PC-9 (cell line): ENCODE measurements at regions not wholly inside any gene's neighbourhood (a gene's known extent, or its start where the extent isn't known, plus 50 kb on each side); places are given as distances from the start of the nearest gene placed in this dataset.
A peak's percentile ranks its signal among the peaks of the same experiment; 100 is the strongest.

ENCODE experiments used
- BruUV-seq: library from RNA; stranded (reverse); fragments of 400-500 nt; replicated peaks from 2 replicates; lab custom pipeline; 2021; lab: Mats Ljungman, UMichigan
- CTCF ChIA-PET: fragments of 300-600 bp; sonication (Branson Sonifier 250); formaldehyde crosslinking; loops from one replicate; lab custom pipeline; 2022; ENCODE audit warnings: antibody characterized with exemption; lab: Charles Lee
- POLR2A ChIA-PET: fragments of 300-600 bp; sonication (Branson Sonifier 250); formaldehyde crosslinking; loops from one replicate; lab custom pipeline; 2022; ENCODE audit warnings: antibody characterized with exemption; ENCODE audit not compliant: unreplicated experiment; lab: Charles Lee
- DNase-seq, 2 experiments: peaks; one replicate each; pipeline versions ENCODE4 v3.0.0 to v3.0.0-alpha.2; 2015 to 2022; ENCODE audit warnings: mixed read lengths in 1 of 2
- H2AFZ ChIP-seq: fragments of 200-600 bp; sonication (generic); 2 replicates; pipeline ENCODE4 v1.8.1; 2017; ENCODE audit warnings: antibody characterized with exemption
- H3F3A ChIP-seq: fragments of 200-600 bp; sonication (generic); 2 replicates; pipeline ENCODE4 v1.8.1; 2017; ENCODE audit warnings: antibody characterized with exemption, mild to moderate bottlenecking, low read depth; ENCODE audit not compliant: insufficient read depth
- H3K27ac ChIP-seq: fragments of 200-600 bp; sonication (generic); 2 replicates; pipeline ENCODE4 v1.6.1; 2016; ENCODE audit warnings: mixed run types
- H3K27me3 ChIP-seq: fragments of 200-600 bp; sonication (generic); 2 replicates; pipeline ENCODE4 v1.6.1; 2016; ENCODE audit warnings: low read depth, mixed run types; ENCODE audit not compliant: insufficient read depth
- H3K36me3 ChIP-seq: fragments of 200-600 bp; sonication (generic); 2 replicates; pipeline ENCODE4 v1.6.1; 2016; ENCODE audit warnings: low read depth, mixed run types
- H3K4me1 ChIP-seq: fragments of 200-600 bp; sonication (generic); replicated peaks from 2 replicates; pipeline ENCODE4 v1.6.1; 2016; ENCODE audit warnings: mixed run types; ENCODE audit not compliant: insufficient read depth
- H3K4me2 ChIP-seq: fragments of 200-600 bp; sonication (generic); 2 replicates; pipeline ENCODE4 v1.6.1; 2017; ENCODE audit warnings: mixed run types
- H3K4me3 ChIP-seq: fragments of 200-600 bp; sonication (generic); 2 replicates; pipeline ENCODE4 v1.6.1; 2016; ENCODE audit warnings: mixed run types
- H3K79me2 ChIP-seq: fragments of 200-600 bp; sonication (generic); 2 replicates; pipeline ENCODE4 v1.6.1; 2017; ENCODE audit warnings: low read depth, mixed run types
- H3K9me2 ChIP-seq: fragments of 200-600 bp; sonication (generic); 2 replicates; pipeline ENCODE4 v1.8.1; 2017; ENCODE audit warnings: mild to moderate bottlenecking; ENCODE audit not compliant: insufficient read depth
- H3K9me3 ChIP-seq: fragments of 200-600 bp; sonication (generic); 2 replicates; pipeline ENCODE4 v1.8.1; 2016; ENCODE audit warnings: low read depth; ENCODE audit not compliant: insufficient read depth
- H4K20me1 ChIP-seq: fragments of 200-600 bp; sonication (generic); 2 replicates; pipeline ENCODE4 v1.8.1; 2017; ENCODE audit not compliant: insufficient read depth
- EZH2 ChIP-seq: fragments of 200-600 bp; sonication (generic); IDR thresholded peaks from 2 replicates; pipeline ENCODE4 v1.8.0; 2017; ENCODE audit warnings: antibody characterized with exemption, low read depth
- intact Hi-C: fragments of 100-400 bp; cut with micrococcal nuclease; formaldehyde crosslinking; loops from one replicate; pipeline ENCODE4 v1.10.0; 2022; ENCODE audit not compliant: unreplicated experiment
- TF ChIP-seq, protein P1 (sequence below): fragments of 200-600 bp; sonication (generic); conservative IDR thresholded peaks from 2 replicates; pipeline ENCODE4 v1.6.1; 2017; ENCODE audit warnings: mixed run types, antibody characterized with exemption, mild to moderate bottlenecking, moderate library complexity

DNA sequence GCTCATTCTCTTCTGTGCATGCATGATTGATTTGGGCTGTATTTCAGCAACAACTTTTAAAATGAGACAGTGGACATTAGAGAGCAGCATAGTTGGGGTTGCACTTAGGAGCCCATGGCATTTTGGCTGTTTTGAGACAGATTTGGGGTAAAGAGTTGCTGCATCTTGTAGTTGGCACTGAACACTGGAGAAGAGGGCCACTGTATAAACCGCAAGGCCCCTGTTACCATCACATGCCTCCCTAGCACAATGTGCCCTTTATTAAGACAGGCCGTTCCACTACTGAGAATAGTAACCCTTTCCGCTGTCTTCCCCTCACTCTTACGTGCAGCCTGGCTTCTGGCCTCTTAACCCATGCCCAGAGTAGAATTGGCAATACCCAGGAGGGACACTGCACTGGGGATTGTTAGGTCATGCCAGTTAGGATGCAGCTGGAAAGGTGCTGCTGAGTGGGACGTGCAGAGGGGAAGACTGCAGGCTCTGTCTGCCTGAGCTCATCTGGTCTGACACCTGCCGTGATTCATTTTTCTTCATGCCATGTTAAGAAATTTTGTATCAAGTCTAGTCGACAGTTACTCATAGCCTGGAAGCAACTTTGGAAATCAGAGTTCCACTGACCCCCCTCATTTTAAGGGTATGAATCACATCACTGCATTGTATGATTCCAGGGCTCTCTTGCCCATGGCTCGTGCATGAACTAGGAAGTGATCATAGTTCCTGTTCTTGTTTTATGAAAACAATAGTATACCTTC is 146.9 kb upstream of the DMRT1 start:
- no TSS peak for BruUV-seq
- ChIA-PET POLR2A (interaction anchor here (0.6 kb wide), 2 partner anchors 13 to 121 kb away, joined by 3 read pairs; no protein-coding TSS in a partner anchor), CTCF (no interaction called here)
- peak overlapping the region; percentile 58; the same call in 1 of the 2 replicates for H2AFZ ChIP-seq
- intact Hi-C loops = loop anchor here (5.0 to 10.0 kb wide), 2 partner anchors 58 to 80 kb away; no protein-coding TSS in a partner anchor
- TF ChIP-seq, protein P1, sequence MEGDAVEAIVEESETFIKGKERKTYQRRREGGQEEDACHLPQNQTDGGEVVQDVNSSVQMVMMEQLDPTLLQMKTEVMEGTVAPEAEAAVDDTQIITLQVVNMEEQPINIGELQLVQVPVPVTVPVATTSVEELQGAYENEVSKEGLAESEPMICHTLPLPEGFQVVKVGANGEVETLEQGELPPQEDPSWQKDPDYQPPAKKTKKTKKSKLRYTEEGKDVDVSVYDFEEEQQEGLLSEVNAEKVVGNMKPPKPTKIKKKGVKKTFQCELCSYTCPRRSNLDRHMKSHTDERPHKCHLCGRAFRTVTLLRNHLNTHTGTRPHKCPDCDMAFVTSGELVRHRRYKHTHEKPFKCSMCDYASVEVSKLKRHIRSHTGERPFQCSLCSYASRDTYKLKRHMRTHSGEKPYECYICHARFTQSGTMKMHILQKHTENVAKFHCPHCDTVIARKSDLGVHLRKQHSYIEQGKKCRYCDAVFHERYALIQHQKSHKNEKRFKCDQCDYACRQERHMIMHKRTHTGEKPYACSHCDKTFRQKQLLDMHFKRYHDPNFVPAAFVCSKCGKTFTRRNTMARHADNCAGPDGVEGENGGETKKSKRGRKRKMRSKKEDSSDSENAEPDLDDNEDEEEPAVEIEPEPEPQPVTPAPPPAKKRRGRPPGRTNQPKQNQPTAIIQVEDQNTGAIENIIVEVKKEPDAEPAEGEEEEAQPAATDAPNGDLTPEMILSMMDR = no peak
- TF ChIP-seq EZH2 = no peak
- no peak overlapping the region for H3K4me3 ChIP-seq
- H4K20me1 ChIP-seq = no peaks in the 10 kb centered on the region
- no peaks in the 10 kb centered on the region for H3K27me3 ChIP-seq
- no peaks in the 10 kb centered on the region for H3K79me2 ChIP-seq
- no peaks in the 10 kb centered on the region for H3K9me2 ChIP-seq
- H3K4me1 ChIP-seq = peaks cover 47% of the 10 kb centered on the region
- no peaks in the 10 kb centered on the region for H3K36me3 ChIP-seq
- peak overlapping the region; percentile 65 for H3K4me2 ChIP-seq
- H3F3A ChIP-seq = peaks cover 28% of the 10 kb centered on the region
- H3K9me3 ChIP-seq = no peaks in the 10 kb centered on the region
- H3K27ac ChIP-seq = peak overlapping the region; percentile 58
- peak; percentile 26 to 91 for DNase-seq

DNA sequence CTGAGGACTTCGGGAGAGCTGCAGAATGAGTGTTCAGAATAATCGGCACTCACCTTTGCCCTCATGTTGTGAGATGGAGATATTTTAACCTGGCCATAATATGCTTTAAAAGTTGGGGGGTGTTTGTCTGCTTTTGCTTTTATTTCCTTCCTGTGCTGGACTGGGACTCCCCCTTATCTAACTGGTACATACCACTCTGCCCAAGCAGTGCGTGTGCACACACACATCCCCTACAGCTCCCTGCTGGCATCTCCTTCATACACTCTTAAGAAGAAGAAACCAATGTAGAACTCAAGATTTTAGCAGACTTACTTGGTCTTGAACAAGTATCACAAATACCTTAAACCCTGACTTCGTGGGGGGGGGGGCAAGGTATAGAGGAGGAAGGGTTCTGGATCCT is 146.2 kb upstream of the DMRT1 start:
- POLR2A ChIA-PET = no interaction called here
- no peaks in the 10 kb centered on the region for H3K27me3 ChIP-seq
- CTCF ChIA-PET = no interaction called here
- H2AFZ ChIP-seq = peak overlapping the region; percentile 58; the same call in 1 of the 2 replicates
- H3K27ac ChIP-seq = peak overlapping the region; percentile 58
- intact Hi-C loops = loop anchor here (5.0 to 10.0 kb wide), 2 partner anchors 57 to 80 kb away; no protein-coding TSS in a partner anchor
- no peaks in the 10 kb centered on the region for H3K79me2 ChIP-seq
- H3K9me3 ChIP-seq = no peaks in the 10 kb centered on the region
- no TSS peak for BruUV-seq
- H3K36me3 ChIP-seq = no peaks in the 10 kb centered on the region
- H3F3A ChIP-seq = peaks cover 28% of the 10 kb centered on the region
- TF ChIP-seq, protein P1 = no peak
- TF ChIP-seq EZH2 = no peak
- peaks cover 47% of the 10 kb centered on the region for H3K4me1 ChIP-seq
- H4K20me1 ChIP-seq = no peaks in the 10 kb centered on the region
- no peak overlapping the region for H3K4me3 ChIP-seq
- no peak for DNase-seq
- H3K9me2 ChIP-seq = no peaks in the 10 kb centered on the region
- peak overlapping the region; percentile 65 for H3K4me2 ChIP-seq

DNA sequence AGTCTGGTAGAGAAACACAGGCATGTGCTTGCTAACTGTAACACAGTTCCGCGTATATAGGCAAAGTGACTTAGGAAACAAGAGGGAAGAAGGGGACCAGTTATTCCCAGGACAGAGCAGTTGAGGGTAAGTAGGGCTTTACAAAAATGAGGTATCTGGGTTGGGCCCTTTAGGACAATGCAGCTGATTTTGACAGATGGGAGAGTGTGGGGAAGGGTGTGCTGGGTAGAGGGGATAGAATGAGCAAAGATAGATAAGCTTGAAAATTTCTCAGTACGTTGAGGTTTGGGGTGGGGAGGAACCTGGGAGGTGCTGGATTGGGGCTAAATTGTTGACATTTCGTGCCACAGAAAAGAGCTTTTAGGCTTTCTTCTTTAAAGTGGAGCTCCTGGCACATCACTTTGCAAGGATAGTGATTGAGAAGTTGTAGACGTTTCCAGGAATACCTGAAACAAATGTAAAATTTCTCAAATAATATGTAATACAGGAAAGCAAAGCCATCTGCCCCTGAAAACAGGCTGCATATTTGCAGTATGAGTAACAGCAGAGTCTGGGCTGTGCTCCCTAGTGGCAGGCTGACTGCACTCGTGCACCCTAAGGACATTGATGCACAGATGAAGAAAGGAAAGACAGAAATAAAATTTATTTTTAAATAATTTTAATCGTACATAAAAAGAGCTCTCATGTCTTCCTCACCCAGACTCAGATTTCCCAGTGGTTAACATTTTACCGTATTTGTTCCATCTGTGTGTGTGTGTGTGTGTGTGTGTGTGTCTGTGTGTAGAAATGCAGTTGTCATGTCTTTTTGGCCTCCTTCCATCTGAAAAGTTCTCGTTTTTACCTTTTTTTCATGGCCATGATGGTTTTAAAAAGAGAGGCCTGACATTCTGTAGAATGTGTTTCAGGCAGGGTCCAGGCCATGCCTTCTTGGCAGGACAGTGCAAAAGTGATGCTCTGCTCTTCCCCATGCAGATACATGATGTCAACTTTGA is 144.9 kb upstream of the DMRT1 start:
- Histone ChIP-seq H3K9me3 (no peaks in the 10 kb centered on the region), H3K9me2 (no peaks in the 10 kb centered on the region), H2AFZ (no peak overlapping the region), H3K4me3 (no peak overlapping the region), H3K4me1 (peaks cover 47% of the 10 kb centered on the region), H3K36me3 (no peaks in the 10 kb centered on the region), H3F3A (peaks cover 28% of the 10 kb centered on the region), H3K4me2 (peak overlapping the region; percentile 64), H4K20me1 (no peaks in the 10 kb centered on the region), H3K79me2 (no peaks in the 10 kb centered on the region), H3K27me3 (no peaks in the 10 kb centered on the region), H3K27ac (peak overlapping the region; percentile 55)
- CTCF ChIA-PET = no interaction called here
- POLR2A ChIA-PET = no interaction called here
- BruUV-seq = no TSS peak
- TF ChIP-seq, protein P1 = no peak
- no peak for TF ChIP-seq EZH2
- intact Hi-C loops = loop anchor here (5.0 to 10.0 kb wide), 2 partner anchors 56 to 82 kb away; no protein-coding TSS in a partner anchor
- peak; percentile 34 to 65 for DNase-seq
